Muscle of back (tissue), 3 donors: ENCODE measurements at regions not wholly inside any gene's neighbourhood (a gene's known extent, or its start where the extent isn't known, plus 50 kb on each side); places are given as distances from the start of the nearest gene placed in this dataset.

ENCODE experiments used
- DNase-seq, 3 donors: peaks; one replicate each; pipeline versions ENCODE4 v3.0.0 to v3.0.0-alpha.2; 2013

- DNase-seq: no peak
Measured at GRCh38 chr1:228917755-228918154, 182.5 kb downstream of the RHOU start.

DNA sequence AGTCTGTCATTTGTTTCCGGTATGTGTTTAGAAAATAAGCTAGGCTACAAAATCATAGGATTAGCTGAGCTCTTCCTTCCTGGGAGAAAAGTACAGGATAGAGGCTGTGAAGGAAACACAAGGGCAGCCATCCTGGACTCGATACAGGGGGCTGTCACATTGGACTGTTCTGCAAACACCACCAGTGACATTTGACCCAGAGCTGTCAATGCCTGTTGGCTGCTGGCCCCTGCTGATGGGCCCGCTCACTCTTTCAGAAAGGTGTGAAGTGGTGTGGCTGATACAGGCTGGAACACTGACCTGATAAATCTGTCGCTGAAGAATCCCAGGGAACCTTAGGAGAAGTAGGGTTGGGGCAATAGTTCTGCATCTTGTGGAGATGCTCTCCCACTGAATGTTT lies 183.1 kb downstream of the RHOU start:
- DNase-seq: no peak

DNA sequence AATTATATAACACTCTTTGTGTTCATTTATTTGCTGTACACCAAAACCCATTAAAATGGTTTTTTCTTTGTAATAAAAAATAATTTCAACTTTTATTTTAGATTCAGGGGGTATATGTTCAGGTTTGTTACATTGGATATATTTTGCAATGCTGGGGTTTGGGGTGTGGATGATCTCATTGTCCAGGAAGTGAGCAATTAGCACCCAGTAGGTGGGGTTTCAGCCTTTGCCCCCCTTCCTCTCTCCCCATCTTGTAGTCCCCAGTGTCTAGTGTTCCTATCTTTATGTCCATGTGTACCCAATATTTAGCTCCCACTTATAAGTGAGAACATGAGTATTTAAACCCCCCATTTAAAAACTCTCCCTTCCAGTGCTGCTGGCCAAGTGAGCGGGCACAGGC lies 184.6 kb downstream of the RHOU start:
- DNase-seq: no peak

DNA sequence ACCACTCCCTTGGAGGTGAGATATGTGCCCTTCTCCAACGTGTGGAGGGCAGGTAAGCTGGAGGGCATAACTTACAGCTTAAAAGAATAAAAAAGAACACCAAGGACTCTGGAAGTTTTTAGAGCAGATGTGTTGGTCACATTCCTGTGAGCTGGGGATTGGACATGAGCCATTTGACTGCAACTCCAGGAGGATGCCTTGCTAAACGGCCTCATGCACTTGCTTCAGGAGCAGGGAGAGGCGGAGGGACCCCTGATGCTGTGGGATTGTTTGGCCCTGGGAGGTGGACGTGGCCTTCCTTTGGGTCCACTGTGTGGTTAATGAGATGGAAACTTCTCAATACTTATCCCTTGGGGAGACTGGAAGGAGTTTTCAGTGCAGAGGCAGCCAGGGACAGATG lies 185.6 kb downstream of the RHOU start:
- DNase-seq: peak in 1 of 3 donors; percentile 80

GRCh38 chr1:228921481-228921880 lies 186.2 kb downstream of the RHOU start:
- no peak for DNase-seq

DNA sequence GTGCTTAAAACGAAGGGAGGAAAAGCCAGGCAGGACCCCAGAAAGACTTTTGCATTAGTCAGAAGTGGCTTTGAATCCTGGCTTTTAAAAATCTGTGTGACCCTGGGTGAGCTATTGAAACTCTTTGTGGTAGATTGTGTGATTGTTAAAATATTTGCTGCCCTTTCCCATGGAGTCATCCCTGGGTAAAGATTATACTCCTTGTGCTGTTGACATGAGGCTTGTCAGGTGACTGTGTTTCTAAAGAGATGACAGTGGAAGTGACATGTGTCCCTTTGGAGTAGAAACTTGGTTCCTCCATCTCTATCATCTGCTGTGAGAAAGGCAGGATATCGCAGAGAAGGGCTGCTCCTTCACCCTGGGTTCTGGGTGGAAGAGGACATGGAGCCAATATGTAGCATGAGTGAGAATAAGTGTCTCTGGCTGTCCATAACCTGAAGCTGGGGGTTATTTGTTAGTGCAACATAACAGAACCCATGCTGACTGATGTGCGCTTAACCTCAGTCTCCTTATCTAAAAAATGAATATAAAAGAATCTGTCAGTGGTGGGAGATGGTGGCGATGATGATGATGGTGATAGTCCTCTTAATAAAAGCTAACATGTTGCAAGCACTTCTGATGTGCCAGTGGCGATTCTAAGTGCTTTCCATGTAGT lies 187.6 kb downstream of the RHOU start:
- DNase-seq: no peak

DNA sequence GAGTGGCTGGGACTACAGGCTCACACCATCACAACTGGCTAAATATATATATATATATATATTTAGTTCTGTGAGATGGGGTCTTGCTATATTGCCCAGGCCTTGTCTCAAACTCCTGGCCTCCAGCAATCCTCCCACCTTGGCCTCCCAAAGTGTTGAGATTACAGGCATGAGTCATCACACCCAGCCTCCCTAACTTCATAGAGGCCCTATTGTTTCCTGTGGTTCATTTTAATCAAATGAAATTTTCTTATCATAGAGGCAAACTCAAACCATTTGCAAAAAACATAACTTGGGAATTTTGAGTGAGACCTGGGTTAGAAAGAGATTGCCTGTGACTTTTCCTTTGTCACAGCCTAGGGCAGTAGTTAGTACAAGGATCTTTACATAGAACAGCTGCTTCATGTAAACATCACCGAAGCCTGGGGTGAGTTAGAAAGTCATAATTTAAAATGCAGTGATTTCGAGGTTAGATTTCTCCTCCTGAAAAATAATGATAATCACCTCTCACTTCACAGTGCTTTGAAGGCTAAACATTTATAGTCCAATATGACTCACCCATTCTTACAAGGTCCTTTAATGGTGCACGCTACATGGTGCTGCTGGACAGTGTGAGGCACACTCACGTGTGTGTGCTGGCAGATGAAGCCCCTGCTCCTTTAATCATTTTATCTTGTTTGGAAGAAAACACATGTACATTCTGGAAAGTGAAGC lies 188.9 kb downstream of the RHOU start:
- DNase-seq: no peak

- DNase-seq: no peak
Measured at GRCh38 chr1:228925691-228926090, 190.4 kb downstream of the RHOU start.

- DNase-seq: no peak
Measured at GRCh38 chr1:228927421-228927820, 192.1 kb downstream of the RHOU start.

GRCh38 chr1:228927946-228928898 lies 192.9 kb downstream of the RHOU start:
- DNase-seq: no peak

GRCh38 chr1:228929476-228930027 lies 194.3 kb downstream of the RHOU start:
- no peak for DNase-seq

GRCh38 chr1:228930479-228930957 lies 195.2 kb downstream of the RHOU start:
- no peak for DNase-seq

DNA sequence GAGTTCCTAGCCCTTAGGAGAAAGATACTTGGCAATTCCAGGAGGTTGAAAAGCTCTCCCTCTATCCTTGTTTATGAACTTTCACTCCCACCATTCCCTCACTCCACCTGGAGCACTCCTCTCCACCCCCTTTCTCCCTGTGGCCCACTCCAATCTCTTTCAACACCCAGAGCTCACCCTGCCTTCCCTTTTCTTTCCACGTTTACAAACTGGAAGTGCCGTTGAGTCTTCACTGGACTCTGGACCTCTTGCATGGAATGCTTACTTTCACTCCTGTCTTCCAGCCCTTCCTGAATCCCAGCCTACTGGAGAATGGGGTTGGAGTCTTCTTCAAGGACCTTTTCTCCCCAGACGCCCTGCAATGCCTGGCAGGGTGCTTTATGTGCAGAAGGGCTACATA lies 198.5 kb downstream of the RHOU start:
- no peak for DNase-seq

DNA sequence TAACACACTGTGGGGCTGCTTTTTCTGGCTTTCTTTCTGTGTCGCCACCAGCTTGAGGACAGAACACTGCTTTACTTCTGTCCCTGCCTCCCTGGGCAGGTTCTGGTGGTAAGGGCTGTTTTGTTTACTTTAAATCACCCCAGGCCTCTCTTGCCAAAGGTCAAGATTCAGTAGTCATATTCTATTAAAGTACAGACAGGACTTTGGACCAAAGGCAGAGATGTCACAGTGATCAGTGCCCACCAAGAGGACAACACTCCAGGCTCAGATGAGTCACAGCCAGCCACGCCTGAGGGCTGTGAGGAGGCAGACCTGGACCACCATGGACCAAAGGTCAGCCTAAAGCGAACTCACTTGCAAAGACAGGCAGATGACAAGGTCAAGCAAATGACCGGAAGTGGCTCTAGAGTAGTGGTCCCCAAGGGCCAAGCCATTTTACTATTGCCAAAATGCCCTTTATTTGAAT lies 200.0 kb downstream of the RHOU start:
- no peak for DNase-seq

GRCh38 chr1:228935855-228936727 lies 200.8 kb downstream of the RHOU start:
- DNase-seq: peak in 1 of 3 donors; percentile 37

GRCh38 chr1:228936881-228937280 lies 201.6 kb downstream of the RHOU start:
- DNase-seq: no peak

GRCh38 chr1:228937351-228937750 lies 202.1 kb downstream of the RHOU start:
- no peak for DNase-seq

DNA sequence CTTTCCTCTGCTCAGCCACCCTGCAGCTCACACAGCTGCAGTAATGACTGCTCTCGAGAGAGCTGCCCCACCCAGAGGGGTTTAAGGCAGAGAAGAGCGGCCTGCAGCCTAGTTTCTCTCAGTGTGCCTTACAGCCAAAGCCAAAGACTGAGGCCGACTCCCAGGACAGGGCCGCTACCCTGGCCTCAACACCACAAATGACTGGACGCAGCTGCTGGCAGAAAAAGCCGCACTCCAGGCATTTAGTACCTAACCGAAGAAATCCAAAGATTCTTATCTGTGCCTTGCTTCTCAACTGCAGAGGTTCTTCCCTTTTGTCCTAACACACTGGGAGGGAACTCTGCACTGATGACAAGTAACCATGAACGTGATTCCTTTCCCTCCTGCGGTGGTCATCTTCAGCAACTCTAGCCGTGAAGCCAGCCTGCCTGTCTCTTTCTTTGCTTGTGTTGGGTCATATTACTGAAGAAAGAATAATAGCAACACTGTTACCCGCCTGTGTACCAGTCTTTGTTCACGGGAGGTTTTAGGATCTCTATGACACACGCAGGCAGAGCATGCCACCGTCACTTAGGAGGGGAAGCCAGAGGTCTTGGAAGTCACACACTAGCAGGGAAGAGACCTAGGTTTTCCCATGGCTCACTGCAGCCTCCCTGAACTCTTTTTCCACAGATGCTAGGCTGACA lies 202.7 kb downstream of the RHOU start:
- peak in 2 of 3 donors; percentile 40 to 71 for DNase-seq

GRCh38 chr1:228938537-228938901 lies 203.2 kb downstream of the RHOU start:
- DNase-seq: peak in 2 of 3 donors; percentile 41 to 71

DNA sequence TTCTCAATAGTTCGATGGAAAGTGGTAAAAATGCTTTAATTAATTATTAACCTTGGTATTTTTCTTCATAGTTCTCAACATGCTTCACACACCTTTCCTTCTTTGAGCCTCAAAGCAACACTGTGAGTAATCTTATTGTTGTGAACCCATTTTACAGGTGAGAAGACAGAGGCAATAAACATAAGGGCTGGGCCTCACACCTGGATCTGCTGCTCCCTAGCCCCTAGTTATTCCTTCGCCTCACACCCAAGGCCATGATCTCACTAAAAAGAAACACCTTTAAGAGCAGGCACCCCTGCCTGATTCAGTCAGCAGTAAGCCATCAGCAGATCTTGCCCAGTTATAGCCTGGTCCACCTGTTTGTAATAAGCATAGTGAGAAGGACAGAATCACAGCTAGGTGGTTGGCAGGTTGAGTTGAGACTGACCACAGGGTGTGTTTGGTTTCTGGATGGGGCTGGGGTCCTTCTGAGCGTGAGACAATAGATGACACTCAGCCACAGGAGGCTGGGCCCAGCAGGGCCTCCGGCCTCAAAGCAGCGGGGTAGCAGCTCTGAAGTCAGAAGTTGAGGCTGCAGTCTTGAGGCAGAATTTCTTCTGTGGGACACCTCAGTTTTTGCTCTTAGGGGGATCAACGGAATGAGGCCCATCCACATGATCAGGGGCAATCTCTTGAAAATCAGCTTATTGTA lies 203.9 kb downstream of the RHOU start:
- no peak for DNase-seq
